HEK293 (cell line): ENCODE measurements at regions not wholly inside any gene's neighbourhood (a gene's known extent, or its start where the extent isn't known, plus 50 kb on each side); places are given as distances from the start of the nearest gene placed in this dataset.
A peak's percentile ranks its signal among the peaks of the same experiment; 100 is the strongest.

Source experiments
- CTCF ChIA-PET: fragments of 350-600 bp; formaldehyde crosslinking; extraction: SDS; loops from one replicate; lab custom pipeline; 2021; ENCODE audit warnings: antibody characterized with exemption; lab: Yijun Ruan, JAX
- POLR2A ChIA-PET: fragments of 300-600 bp; formaldehyde crosslinking; extraction: SDS; loops from one replicate; lab custom pipeline; 2020; ENCODE audit warnings: antibody characterized with exemption, inconsistent platforms; lab: Yijun Ruan, JAX
- H3K27ac ChIP-seq: fragments of 200-500 bp; sonication (Bioruptor generic); 2 replicates; pipeline ENCODE4 v1.5.1; 2014; ENCODE audit warnings: low read depth, low read length, control low read depth, inconsistent platforms; ENCODE audit errors: extremely low read depth
- H3K36me3 ChIP-seq, 2 experiments: fragments of 200-500 bp in 1 of 2; sonication (Bioruptor generic) in 1 of 2; 1 replicate in 1 of 2; 2 replicates in 1 of 2; pipeline ENCODE4 v1.5.1; 2014 to 2017; ENCODE audit warnings: inconsistent platforms in 2 of 2, low read length in 2 of 2; ENCODE audit not compliant: control insufficient read depth in 2 of 2, insufficient read depth in 1 of 2
- H3K4me1 ChIP-seq: fragments of 200-500 bp; sonication (Bioruptor generic); 2 replicates; pipeline ENCODE4 v1.5.1; 2014; ENCODE audit warnings: mild to moderate bottlenecking, low read length, inconsistent platforms; ENCODE audit not compliant: control insufficient read depth, insufficient read depth
- H3K4me3 ChIP-seq: 2 replicates; pipeline ENCODE4 v1.5.1; 2011; ENCODE audit warnings: low read depth, mild to moderate bottlenecking, control low read depth, low read length, moderate library complexity
- H3K9me3 ChIP-seq: fragments of 200-500 bp; sonication (Bioruptor generic); 2 replicates; pipeline ENCODE4 v1.5.1; 2014; ENCODE audit warnings: low read depth, low read length, inconsistent platforms; ENCODE audit not compliant: control insufficient read depth, insufficient read depth
- ATF2 ChIP-seq: fragments of 450-650 bp; formaldehyde crosslinking; IDR thresholded peaks from 2 replicates; pipeline ENCODE4 v1.5.1; 2016; ENCODE audit warnings: missing biosample characterization, missing genetic modification characterization, low read depth
- GFI1B ChIP-seq: fragments of 450-650 bp; formaldehyde crosslinking; IDR thresholded peaks from 2 replicates; pipeline ENCODE4 v1.5.1; 2016; ENCODE audit warnings: missing biosample characterization, missing genetic modification characterization
- HOXA7 ChIP-seq: sonication (generic); formaldehyde crosslinking; IDR thresholded peaks from 2 replicates; pipeline ENCODE4 v1.8.1; 2022; ENCODE audit warnings: missing genetic modification reagents, borderline replicate concordance
- MYNN ChIP-seq: fragments of 450-650 bp; formaldehyde crosslinking; IDR thresholded peaks from 2 replicates; pipeline ENCODE4 v1.5.1; 2016; ENCODE audit warnings: missing biosample characterization, missing genetic modification characterization, borderline replicate concordance
- PRDM6 ChIP-seq: fragments of 450-650 bp; formaldehyde crosslinking; IDR thresholded peaks from 2 replicates; pipeline ENCODE4 v1.5.1; 2017; ENCODE audit warnings: missing biosample characterization, missing genetic modification characterization
- ZBTB1 ChIP-seq: fragments of 450-650 bp; formaldehyde crosslinking; IDR thresholded peaks from 2 replicates; pipeline ENCODE4 v1.5.1; 2016; ENCODE audit warnings: missing biosample characterization, missing genetic modification characterization
- ZBTB26 ChIP-seq: fragments of 450-650 bp; formaldehyde crosslinking; optimal IDR thresholded peaks from 2 replicates; pipeline ENCODE3; 2016; ENCODE audit warnings: missing biosample characterization, mild to moderate bottlenecking, missing genetic modification characterization
- ZEB2 ChIP-seq: fragments of 450-650 bp; formaldehyde crosslinking; IDR thresholded peaks from 2 replicates; pipeline ENCODE4 v1.5.1; 2016; ENCODE audit warnings: missing biosample characterization, missing genetic modification characterization
- ZNF132 ChIP-seq: fragments of 450-650 bp; formaldehyde crosslinking; IDR thresholded peaks from 2 replicates; pipeline ENCODE4 v1.5.1; 2017; ENCODE audit warnings: missing biosample characterization, missing genetic modification characterization, borderline replicate concordance
- ZNF169 ChIP-seq: fragments of 450-650 bp; formaldehyde crosslinking; IDR thresholded peaks from 2 replicates; pipeline ENCODE4 v1.5.1; 2016; ENCODE audit warnings: missing biosample characterization, missing genetic modification characterization
- ZNF221 ChIP-seq: fragments of 450-650 bp; formaldehyde crosslinking; IDR thresholded peaks from 2 replicates; pipeline ENCODE4 v1.5.1; 2017; ENCODE audit warnings: missing biosample characterization, missing genetic modification characterization, borderline replicate concordance
- ZNF223 ChIP-seq: fragments of 450-650 bp; formaldehyde crosslinking; IDR thresholded peaks from 2 replicates; pipeline ENCODE4 v1.5.1; 2016; ENCODE audit warnings: missing biosample characterization, missing genetic modification characterization
- ZNF26 ChIP-seq: fragments of 450-650 bp; formaldehyde crosslinking; IDR thresholded peaks from 2 replicates; pipeline ENCODE4 v1.5.1; 2016; ENCODE audit warnings: missing biosample characterization, missing genetic modification characterization
- ZNF335 ChIP-seq: fragments of 450-650 bp; formaldehyde crosslinking; conservative IDR thresholded peaks from 2 replicates; pipeline ENCODE4 v1.5.1; 2016; ENCODE audit warnings: missing biosample characterization, missing genetic modification characterization
- ZNF394 ChIP-seq: fragments of 450-650 bp; formaldehyde crosslinking; IDR thresholded peaks from 2 replicates; pipeline ENCODE4 v1.5.1; 2016; ENCODE audit warnings: missing biosample characterization, missing genetic modification characterization, mild to moderate bottlenecking, moderate library complexity, borderline replicate concordance
- ZNF488 ChIP-seq: fragments of 450-650 bp; formaldehyde crosslinking; IDR thresholded peaks from 2 replicates; pipeline ENCODE4 v1.5.1; 2016; ENCODE audit warnings: missing biosample characterization, missing genetic modification characterization
- ZNF510 ChIP-seq: fragments of 450-650 bp; formaldehyde crosslinking; IDR thresholded peaks from 2 replicates; pipeline ENCODE4 v1.5.1; 2018; ENCODE audit warnings: mild to moderate bottlenecking, missing genetic modification characterization, missing biosample characterization; ENCODE audit not compliant: insufficient replicate concordance
- ZNF514 ChIP-seq: fragments of 450-650 bp; formaldehyde crosslinking; IDR thresholded peaks from 2 replicates; pipeline ENCODE4 v1.5.1; 2016; ENCODE audit warnings: missing biosample characterization, missing genetic modification characterization
- ZNF544 ChIP-seq: fragments of 450-650 bp; formaldehyde crosslinking; IDR thresholded peaks from 2 replicates; pipeline ENCODE4 v1.5.0; 2017; ENCODE audit warnings: missing biosample characterization, missing genetic modification characterization
- ZNF670 ChIP-seq: fragments of 450-650 bp; formaldehyde crosslinking; IDR thresholded peaks from 2 replicates; pipeline ENCODE4 v1.5.1; 2016; ENCODE audit warnings: missing biosample characterization, missing genetic modification characterization, low read depth
- ZNF701 ChIP-seq: fragments of 450-650 bp; formaldehyde crosslinking; IDR thresholded peaks from 2 replicates; pipeline ENCODE4 v1.5.1; 2016; ENCODE audit warnings: missing biosample characterization, missing genetic modification characterization
- ZNF776 ChIP-seq: fragments of 450-650 bp; formaldehyde crosslinking; IDR thresholded peaks from 2 replicates; pipeline ENCODE4 v1.5.0; 2017; ENCODE audit warnings: missing biosample characterization, missing genetic modification characterization, borderline replicate concordance
- ZSCAN16 ChIP-seq: fragments of 450-650 bp; formaldehyde crosslinking; IDR thresholded peaks from 2 replicates; pipeline ENCODE4 v1.5.1; 2016; ENCODE audit warnings: missing biosample characterization, missing genetic modification characterization

- Histone ChIP-seq H3K4me3 (no peak overlapping the region), H3K9me3 (no peaks in the 10 kb centered on the region), H3K27ac (no peak overlapping the region), H3K36me3 (no peaks in the 10 kb centered on the region), H3K4me1 (no peaks in the 10 kb centered on the region)
- POLR2A ChIA-PET: no interaction called here
- TF ChIP-seq ZNF26 (tag by site-specific recombination) (no peak), ZNF776 (tag by site-specific recombination) (no peak), ZNF221 (no peak)
- CTCF ChIA-PET: no interaction called here
Observed at GRCh38 chr4:44988011-44988410, 261.7 kb upstream of the GNPDA2 start.

- H3K27ac ChIP-seq: no peak overlapping the region
- TF ChIP-seq ZNF169 (no peak), ZEB2 (no peak), ZNF394 (tag by site-specific recombination) (no peak), ZNF132 (tag by site-specific recombination) (no peak), ZNF670 (tag by site-specific recombination) (no peak)
Observed at GRCh38 chr4:44985938-44986337, 259.6 kb upstream of the GNPDA2 start.

GRCh38 chr4:44985152-44985551 lies 258.8 kb upstream of the GNPDA2 start:
- TF ChIP-seq ATF2 (tag by site-specific recombination) (no peak), ZNF335 (tag by site-specific recombination) (peak; percentile 63)
- Histone ChIP-seq H3K4me3 (no peak overlapping the region), H3K4me1 (no peaks in the 10 kb centered on the region), H3K36me3 (no peaks in the 10 kb centered on the region), H3K27ac (no peak overlapping the region), H3K9me3 (no peaks in the 10 kb centered on the region)
- ChIA-PET CTCF (no interaction called here), POLR2A (no interaction called here)

More at GRCh38 chr4:44985938-44986337, 259.6 kb upstream of the GNPDA2 start:
- POLR2A ChIA-PET: no interaction called here
- Histone ChIP-seq H3K9me3 (no peaks in the 10 kb centered on the region), H3K4me1 (no peaks in the 10 kb centered on the region), H3K4me3 (no peak overlapping the region), H3K36me3 (no peaks in the 10 kb centered on the region)
- CTCF ChIA-PET: no interaction called here

GRCh38 chr4:44984083-44984482 lies 257.7 kb upstream of the GNPDA2 start:
- Histone ChIP-seq H3K36me3 (no peaks in the 10 kb centered on the region), H3K4me1 (no peaks in the 10 kb centered on the region), H3K9me3 (no peaks in the 10 kb centered on the region), H3K27ac (no peak overlapping the region), H3K4me3 (no peak overlapping the region)
- ChIA-PET CTCF (interaction anchor here (0.9 kb wide), 1 partner anchor 21 kb away, joined by 3 read pairs; no protein-coding TSS in a partner anchor), POLR2A (no interaction called here)
- TF ChIP-seq ZNF510 (tag by site-specific recombination): no peak
- TF ChIP-seq HOXA7: no peak
- TF ChIP-seq GFI1B (tag by site-specific recombination): no peak
- no peak for TF ChIP-seq ZNF701 (tag by site-specific recombination)
- TF ChIP-seq ZBTB1 (tag by site-specific recombination): no peak
- no peak for TF ChIP-seq MYNN (tag by site-specific recombination)
- no peak for TF ChIP-seq ZBTB26 (tag by site-specific recombination)
- TF ChIP-seq PRDM6: no peak
- TF ChIP-seq ZSCAN16 (tag by site-specific recombination): no peak
- no peak for TF ChIP-seq ZNF544 (tag by site-specific recombination)
- TF ChIP-seq ZNF514 (tag by site-specific recombination): no peak
- TF ChIP-seq ZNF223 (tag by site-specific recombination): no peak
- no peak for TF ChIP-seq ZNF488 (tag by site-specific recombination)
